SK-N-SH treated with all-trans-retinoic acid at 6 μM for 48 hours (cell line): ENCODE measurements at regions not wholly inside any gene's neighbourhood (a gene's known extent, or its start where the extent isn't known, plus 50 kb on each side); places are given as distances from the start of the nearest gene placed in this dataset.
A peak's percentile ranks its signal among the peaks of the same experiment; 100 is the strongest.
"Not testable (repeated sequence)": the region's sequence is repeated elsewhere in the genome, so short reads cannot be mapped to it uniquely, and the experiment has no call there.

Source experiments
- ATAC-seq: fragments of 200-7000 bp; cut with Tn5 transposase; 3 replicates; pipeline ENCODE4 v1.9.1; 2020; ENCODE audit warnings: mild to moderate bottlenecking, moderate library complexity
- ARNTL ChIP-seq: fragments of 450-650 bp; formaldehyde crosslinking; IDR thresholded peaks from 2 replicates; pipeline ENCODE4 v1.5.0; 2020; ENCODE audit warnings: low read depth, mild to moderate bottlenecking, moderate library complexity, borderline replicate concordance
- BACH2 ChIP-seq: fragments of 250-450 bp; sonication (Bioruptor Pico); IDR thresholded peaks from 2 replicates; pipeline ENCODE4 v1.9.0; 2021; ENCODE audit warnings: mild to moderate bottlenecking, borderline replicate concordance
- ESRRG ChIP-seq: fragments of 250-450 bp; sonication (Bioruptor Pico); IDR thresholded peaks from 2 replicates; pipeline ENCODE4 v1.6.1; 2021; ENCODE audit warnings: mild to moderate bottlenecking
- GLIS3 ChIP-seq: fragments of 250-450 bp; sonication (Bioruptor Pico); IDR thresholded peaks from 2 replicates; pipeline ENCODE4 v1.5.0; 2020; ENCODE audit warnings: mild to moderate bottlenecking, moderate library complexity
- ISL1 ChIP-seq: fragments of 250-450 bp; sonication (Bioruptor Pico); IDR thresholded peaks from 2 replicates; pipeline ENCODE4 v2.1.2; 2022; ENCODE audit warnings: mild to moderate bottlenecking, moderate library complexity
- OSR1 ChIP-seq: fragments of 250-450 bp; sonication (Bioruptor Pico); IDR thresholded peaks from 2 replicates; pipeline ENCODE4 v1.8.0; 2022; ENCODE audit warnings: moderate library complexity, mild to moderate bottlenecking, inconsistent platforms
- RARB ChIP-seq: fragments of 250-450 bp; sonication (Bioruptor Pico); IDR thresholded peaks from 2 replicates; pipeline ENCODE4 v1.8.0; 2021; ENCODE audit warnings: mild to moderate bottlenecking, moderate library complexity
- SNAI2 ChIP-seq: fragments of 250-450 bp; sonication (Bioruptor Pico); IDR thresholded peaks from 2 replicates; pipeline ENCODE4 v1.5.0; 2020; ENCODE audit warnings: mild to moderate bottlenecking, moderate library complexity
- TCF4 ChIP-seq: fragments of 250-450 bp; sonication (Bioruptor Pico); IDR thresholded peaks from 2 replicates; pipeline ENCODE4 v1.8.0; 2021; ENCODE audit warnings: mild to moderate bottlenecking, moderate library complexity, borderline replicate concordance
- TOX ChIP-seq: fragments of 250-450 bp; sonication (Bioruptor Pico); IDR thresholded peaks from 2 replicates; pipeline ENCODE4 v1.8.0; 2021; ENCODE audit warnings: mild to moderate bottlenecking, moderate library complexity, borderline replicate concordance
- ZC3H10 ChIP-seq: fragments of 250-450 bp; sonication (Bioruptor Pico); IDR thresholded peaks from 2 replicates; pipeline ENCODE4 v1.5.1; 2021; ENCODE audit warnings: mild to moderate bottlenecking, moderate library complexity
- ZFP3 ChIP-seq: fragments of 250-450 bp; sonication (Bioruptor Pico); IDR thresholded peaks from 2 replicates; pipeline ENCODE4 v1.5.0; 2020; ENCODE audit warnings: mild to moderate bottlenecking, moderate library complexity
- ZFP30 ChIP-seq: fragments of 450-650 bp; formaldehyde crosslinking; IDR thresholded peaks from 2 replicates; pipeline ENCODE4 v1.5.0; 2022; ENCODE audit warnings: mild to moderate bottlenecking, moderate library complexity
- ZNF565 ChIP-seq: fragments of 450-650 bp; formaldehyde crosslinking; conservative IDR thresholded peaks from 2 replicates; pipeline ENCODE4 v1.5.0; 2020; ENCODE audit warnings: low read depth, mild to moderate bottlenecking, moderate library complexity
- ZNF70 ChIP-seq: fragments of 450-650 bp; formaldehyde crosslinking; IDR thresholded peaks from 2 replicates; pipeline ENCODE4 v1.5.0; 2020; ENCODE audit warnings: mild to moderate bottlenecking, moderate library complexity
- ZNF8 ChIP-seq: fragments of 450-650 bp; formaldehyde crosslinking; IDR thresholded peaks from 2 replicates; pipeline ENCODE4 v1.5.0; 2020; ENCODE audit warnings: mild to moderate bottlenecking, moderate library complexity
- TF ChIP-seq, protein P1 (sequence below): fragments of 250-450 bp; sonication (Bioruptor Pico); IDR thresholded peaks from 2 replicates; pipeline ENCODE4 v1.5.1; 2021; ENCODE audit warnings: mild to moderate bottlenecking, moderate library complexity
- TF ChIP-seq, protein P2 (sequence below): fragments of 250-450 bp; sonication (Bioruptor Pico); IDR thresholded peaks from 2 replicates; pipeline ENCODE4 v1.8.0; 2021; ENCODE audit warnings: low read depth, mild to moderate bottlenecking, moderate library complexity, borderline replicate concordance
- TF ChIP-seq, protein P3 (sequence below): fragments of 250-450 bp; sonication (Bioruptor Pico); IDR thresholded peaks from 2 replicates; pipeline ENCODE4 v1.5.0; 2020; ENCODE audit warnings: mild to moderate bottlenecking, moderate library complexity
- TF ChIP-seq, protein P4 (sequence below): fragments of 250-450 bp; sonication (Bioruptor Pico); IDR thresholded peaks from 2 replicates; pipeline ENCODE4 v1.8.0; 2020; ENCODE audit warnings: mild to moderate bottlenecking, moderate library complexity, borderline replicate concordance

DNA sequence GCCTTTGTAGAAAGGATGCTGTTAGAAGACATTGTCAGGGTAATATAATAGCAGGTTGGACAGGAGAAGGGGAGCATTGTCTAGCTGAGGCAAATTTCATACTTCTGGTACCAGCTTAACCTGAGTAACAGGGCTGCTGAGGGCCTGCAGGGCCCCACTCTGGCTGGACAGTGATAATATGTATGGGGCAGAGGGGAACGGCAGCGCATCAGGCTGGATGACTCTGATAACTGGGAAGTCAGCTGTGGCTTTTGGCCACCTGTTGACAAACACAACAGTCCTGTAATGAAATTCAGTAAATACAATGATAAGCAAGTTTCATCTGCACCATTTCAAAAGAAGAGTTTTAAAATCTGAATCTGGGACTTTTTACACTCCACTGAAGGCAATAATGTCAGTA is 259.9 kb upstream of the CNR1 start:
- TF ChIP-seq, protein P1, sequence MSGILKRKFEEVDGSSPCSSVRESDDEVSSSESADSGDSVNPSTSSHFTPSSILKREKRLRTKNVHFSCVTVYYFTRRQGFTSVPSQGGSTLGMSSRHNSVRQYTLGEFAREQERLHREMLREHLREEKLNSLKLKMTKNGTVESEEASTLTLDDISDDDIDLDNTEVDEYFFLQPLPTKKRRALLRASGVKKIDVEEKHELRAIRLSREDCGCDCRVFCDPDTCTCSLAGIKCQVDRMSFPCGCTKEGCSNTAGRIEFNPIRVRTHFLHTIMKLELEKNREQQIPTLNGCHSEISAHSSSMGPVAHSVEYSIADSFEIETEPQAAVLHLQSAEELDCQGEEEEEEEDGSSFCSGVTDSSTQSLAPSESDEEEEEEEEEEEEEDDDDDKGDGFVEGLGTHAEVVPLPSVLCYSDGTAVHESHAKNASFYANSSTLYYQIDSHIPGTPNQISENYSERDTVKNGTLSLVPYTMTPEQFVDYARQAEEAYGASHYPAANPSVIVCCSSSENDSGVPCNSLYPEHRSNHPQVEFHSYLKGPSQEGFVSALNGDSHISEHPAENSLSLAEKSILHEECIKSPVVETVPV (CRISPR knock-in tag), result no peak
- no peak for TF ChIP-seq ZFP3 (CRISPR knock-in tag)
- TF ChIP-seq GLIS3, result no peak
- no peak for TF ChIP-seq TOX
- no peak for ATAC-seq

DNA sequence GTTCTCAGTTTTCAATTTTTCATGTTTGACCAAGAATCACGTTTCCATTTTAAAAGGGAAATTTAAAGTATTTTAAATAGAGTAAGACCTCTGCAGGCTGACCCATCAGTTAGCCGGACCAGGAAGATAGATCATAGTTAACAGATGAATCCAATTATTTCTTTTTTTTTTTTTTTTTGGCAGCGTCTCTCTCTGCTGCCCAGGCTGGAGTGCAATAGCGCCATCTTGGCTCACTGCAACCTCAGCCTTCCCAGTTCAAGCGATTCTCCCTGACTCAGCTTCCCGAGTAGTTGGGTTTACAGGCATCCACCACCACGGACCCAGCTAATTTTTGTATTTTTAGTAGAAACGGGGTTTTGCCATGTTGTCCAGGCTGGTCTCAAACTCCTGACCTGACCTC is 256.7 kb upstream of the CNR1 start:
- peak; percentile 82 for ATAC-seq
- TF ChIP-seq ZNF8 (no peak), ZC3H10 (no peak), ZFP30 (CRISPR knock-in tag) (no peak), ZNF70 (CRISPR knock-in tag) (no peak), ARNTL (CRISPR knock-in tag) (no peak), BACH2 (CRISPR knock-in tag) (no peak), ZNF565 (CRISPR knock-in tag) (no peak), ISL1 (no peak), SNAI2 (CRISPR knock-in tag) (no peak), ZFP3 (CRISPR knock-in tag) (no peak), RARB (CRISPR knock-in tag) (no peak), OSR1 (CRISPR knock-in tag) (no peak), TOX (no peak), ESRRG (CRISPR knock-in tag) (no peak), GLIS3 (no peak), TCF4 (CRISPR knock-in tag) (no peak)
- TF ChIP-seq, protein P2, sequence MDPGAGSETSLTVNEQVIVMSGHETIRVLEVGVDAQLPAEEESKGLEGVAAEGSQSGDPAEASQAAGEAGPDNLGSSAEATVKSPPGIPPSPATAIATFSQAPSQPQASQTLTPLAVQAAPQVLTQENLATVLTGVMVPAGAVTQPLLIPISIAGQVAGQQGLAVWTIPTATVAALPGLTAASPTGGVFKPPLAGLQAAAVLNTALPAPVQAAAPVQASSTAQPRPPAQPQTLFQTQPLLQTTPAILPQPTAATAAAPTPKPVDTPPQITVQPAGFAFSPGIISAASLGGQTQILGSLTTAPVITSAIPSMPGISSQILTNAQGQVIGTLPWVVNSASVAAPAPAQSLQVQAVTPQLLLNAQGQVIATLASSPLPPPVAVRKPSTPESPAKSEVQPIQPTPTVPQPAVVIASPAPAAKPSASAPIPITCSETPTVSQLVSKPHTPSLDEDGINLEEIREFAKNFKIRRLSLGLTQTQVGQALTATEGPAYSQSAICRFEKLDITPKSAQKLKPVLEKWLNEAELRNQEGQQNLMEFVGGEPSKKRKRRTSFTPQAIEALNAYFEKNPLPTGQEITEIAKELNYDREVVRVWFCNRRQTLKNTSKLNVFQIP (CRISPR knock-in tag), result no peak
- TF ChIP-seq, protein P3, sequence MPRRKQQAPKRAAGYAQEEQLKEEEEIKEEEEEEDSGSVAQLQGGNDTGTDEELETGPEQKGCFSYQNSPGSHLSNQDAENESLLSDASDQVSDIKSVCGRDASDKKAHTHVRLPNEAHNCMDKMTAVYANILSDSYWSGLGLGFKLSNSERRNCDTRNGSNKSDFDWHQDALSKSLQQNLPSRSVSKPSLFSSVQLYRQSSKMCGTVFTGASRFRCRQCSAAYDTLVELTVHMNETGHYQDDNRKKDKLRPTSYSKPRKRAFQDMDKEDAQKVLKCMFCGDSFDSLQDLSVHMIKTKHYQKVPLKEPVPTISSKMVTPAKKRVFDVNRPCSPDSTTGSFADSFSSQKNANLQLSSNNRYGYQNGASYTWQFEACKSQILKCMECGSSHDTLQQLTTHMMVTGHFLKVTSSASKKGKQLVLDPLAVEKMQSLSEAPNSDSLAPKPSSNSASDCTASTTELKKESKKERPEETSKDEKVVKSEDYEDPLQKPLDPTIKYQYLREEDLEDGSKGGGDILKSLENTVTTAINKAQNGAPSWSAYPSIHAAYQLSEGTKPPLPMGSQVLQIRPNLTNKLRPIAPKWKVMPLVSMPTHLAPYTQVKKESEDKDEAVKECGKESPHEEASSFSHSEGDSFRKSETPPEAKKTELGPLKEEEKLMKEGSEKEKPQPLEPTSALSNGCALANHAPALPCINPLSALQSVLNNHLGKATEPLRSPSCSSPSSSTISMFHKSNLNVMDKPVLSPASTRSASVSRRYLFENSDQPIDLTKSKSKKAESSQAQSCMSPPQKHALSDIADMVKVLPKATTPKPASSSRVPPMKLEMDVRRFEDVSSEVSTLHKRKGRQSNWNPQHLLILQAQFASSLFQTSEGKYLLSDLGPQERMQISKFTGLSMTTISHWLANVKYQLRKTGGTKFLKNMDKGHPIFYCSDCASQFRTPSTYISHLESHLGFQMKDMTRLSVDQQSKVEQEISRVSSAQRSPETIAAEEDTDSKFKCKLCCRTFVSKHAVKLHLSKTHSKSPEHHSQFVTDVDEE (CRISPR knock-in tag), result no peak
- TF ChIP-seq, protein P4, sequence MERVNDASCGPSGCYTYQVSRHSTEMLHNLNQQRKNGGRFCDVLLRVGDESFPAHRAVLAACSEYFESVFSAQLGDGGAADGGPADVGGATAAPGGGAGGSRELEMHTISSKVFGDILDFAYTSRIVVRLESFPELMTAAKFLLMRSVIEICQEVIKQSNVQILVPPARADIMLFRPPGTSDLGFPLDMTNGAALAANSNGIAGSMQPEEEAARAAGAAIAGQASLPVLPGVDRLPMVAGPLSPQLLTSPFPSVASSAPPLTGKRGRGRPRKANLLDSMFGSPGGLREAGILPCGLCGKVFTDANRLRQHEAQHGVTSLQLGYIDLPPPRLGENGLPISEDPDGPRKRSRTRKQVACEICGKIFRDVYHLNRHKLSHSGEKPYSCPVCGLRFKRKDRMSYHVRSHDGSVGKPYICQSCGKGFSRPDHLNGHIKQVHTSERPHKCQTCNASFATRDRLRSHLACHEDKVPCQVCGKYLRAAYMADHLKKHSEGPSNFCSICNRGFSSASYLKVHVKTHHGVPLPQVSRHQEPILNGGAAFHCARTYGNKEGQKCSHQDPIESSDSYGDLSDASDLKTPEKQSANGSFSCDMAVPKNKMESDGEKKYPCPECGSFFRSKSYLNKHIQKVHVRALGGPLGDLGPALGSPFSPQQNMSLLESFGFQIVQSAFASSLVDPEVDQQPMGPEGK (CRISPR knock-in tag), result no peak

DNA sequence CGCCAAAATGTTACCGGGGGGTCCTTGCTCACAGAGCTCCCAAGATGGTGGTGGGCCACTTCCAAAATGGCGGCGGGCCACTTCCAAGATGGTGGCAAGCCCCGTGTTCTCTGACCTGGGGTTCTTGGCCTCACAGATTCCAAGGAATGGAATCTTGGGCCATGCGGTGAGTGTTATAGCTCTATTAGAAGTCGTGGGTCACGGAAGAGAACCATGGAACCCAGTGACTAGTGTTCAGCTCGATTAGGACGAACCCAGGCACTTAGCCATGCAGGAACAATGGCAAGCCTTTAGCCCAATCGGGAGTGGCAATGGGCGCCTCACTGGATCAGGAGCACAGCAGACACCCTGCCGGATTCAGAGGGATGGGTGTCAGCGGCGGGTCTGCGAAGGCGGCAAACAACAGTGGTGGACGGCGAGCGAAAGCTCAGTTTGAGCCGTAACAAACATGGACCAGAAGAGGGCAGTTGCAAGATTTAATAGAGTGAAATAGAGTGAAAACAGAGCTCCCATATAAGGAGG is 254.9 kb upstream of the CNR1 start:
- ATAC-seq, result not testable (repeated sequence)

DNA sequence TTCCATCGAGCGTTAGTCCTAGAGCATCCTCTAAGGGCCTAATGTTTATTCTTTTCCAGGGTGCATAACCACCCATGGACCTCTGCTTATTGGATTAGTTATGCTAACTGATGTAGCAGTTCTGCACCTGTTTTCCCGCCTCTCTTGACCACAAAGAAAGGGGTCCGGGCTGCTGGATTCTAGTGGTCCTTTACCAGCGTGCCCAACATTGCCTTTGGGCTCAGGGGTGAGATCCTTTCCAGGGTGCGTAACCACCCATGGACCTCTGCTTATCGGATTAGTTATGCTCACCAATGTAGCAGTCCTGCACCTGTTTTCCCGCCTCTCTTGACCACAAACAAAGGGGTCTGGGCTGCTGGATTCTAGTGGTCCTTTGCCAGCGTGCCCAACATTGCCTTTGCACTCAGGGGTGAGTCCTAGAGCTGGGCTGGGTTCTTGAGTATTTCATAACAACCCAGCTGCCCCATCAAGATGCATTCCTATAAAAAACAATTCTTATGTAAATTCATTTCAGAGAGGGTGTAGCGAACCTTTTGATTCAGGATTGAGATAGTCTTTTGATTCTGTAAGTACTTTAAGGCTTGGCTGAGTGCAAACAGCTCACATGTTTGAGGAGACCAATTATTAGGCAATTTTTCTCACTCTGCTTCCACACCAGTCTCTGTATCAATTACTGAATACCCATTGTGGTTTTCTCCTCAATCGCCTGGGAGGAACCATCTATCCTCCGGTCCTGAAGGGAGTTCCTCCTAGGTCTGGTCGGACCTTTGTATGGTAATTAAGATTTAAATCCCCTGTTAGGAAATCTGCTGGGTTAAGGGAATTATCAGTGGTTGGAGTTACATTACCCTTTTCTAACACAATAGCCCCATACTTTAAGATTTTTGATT is 253.0 kb upstream of the CNR1 start:
- ATAC-seq, result not testable (repeated sequence)

DNA sequence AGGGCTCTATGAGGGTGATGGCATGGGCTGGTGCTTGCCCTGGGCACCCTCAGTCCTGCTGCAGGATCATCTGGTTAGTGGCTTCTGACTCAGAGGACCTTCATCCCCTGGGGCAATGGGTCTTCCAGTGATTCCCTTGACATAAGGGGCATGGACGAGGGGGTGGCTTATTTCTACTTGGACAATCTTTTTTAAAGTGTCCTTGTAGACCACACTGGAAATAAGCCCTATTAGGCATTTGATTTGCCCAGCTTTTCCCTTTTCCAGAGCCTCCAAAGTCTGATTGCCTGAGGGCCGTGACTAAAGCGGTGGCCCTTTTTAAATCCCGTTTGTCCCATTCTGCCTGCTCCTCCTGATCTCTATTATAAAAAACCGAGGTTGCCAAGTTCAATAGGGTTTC is 251.2 kb upstream of the CNR1 start:
- not testable (repeated sequence) for ATAC-seq
